Ovary (tissue), 3 donors: ENCODE measurements at regions not wholly inside any gene's neighbourhood (a gene's known extent, or its start where the extent isn't known, plus 50 kb on each side); places are given as distances from the start of the nearest gene placed in this dataset.

ENCODE experiments used
- EP300 ChIP-seq: sonication (generic); formaldehyde crosslinking; IDR thresholded peaks from one replicate; pipeline ENCODE4 v1.6.1; 2017; ENCODE audit warnings: antibody characterized with exemption
- TF ChIP-seq, protein P1 (sequence below), 3 donors: fragments of 450-650 bp in 2 of 3; fragments of 200-600 bp in 1 of 3; IDR thresholded peaks; one replicate each; pipeline versions ENCODE4 v1.5.1 to v1.8.0; 2016 to 2022; ENCODE audit warnings: antibody characterized with exemption in 3 of 3, mild to moderate bottlenecking in 1 of 3
- donor health status: DM: no; HTN: no; CAD: no.

DNA sequence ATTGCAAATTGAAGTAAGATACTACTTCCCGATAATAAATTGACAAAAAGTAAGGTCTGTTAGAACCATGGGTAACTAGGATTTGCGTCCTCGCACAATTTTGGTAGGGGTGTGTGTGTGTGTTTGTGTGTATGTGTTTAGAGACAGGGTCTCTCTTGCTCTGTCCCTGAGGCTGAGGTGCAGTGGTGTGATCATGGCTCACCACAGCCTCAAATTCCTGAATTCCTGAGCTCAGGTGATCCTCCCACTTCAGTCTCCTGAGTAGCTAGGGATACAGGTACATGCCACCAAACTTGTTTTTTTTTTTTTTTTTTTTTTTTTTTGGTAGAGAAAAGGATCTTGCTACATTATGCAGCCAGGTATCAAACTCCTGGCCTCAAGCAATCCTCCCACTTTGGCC is 209.2 kb upstream of the ESRRG start:
- no peak for TF ChIP-seq EP300
- TF ChIP-seq, protein P1, sequence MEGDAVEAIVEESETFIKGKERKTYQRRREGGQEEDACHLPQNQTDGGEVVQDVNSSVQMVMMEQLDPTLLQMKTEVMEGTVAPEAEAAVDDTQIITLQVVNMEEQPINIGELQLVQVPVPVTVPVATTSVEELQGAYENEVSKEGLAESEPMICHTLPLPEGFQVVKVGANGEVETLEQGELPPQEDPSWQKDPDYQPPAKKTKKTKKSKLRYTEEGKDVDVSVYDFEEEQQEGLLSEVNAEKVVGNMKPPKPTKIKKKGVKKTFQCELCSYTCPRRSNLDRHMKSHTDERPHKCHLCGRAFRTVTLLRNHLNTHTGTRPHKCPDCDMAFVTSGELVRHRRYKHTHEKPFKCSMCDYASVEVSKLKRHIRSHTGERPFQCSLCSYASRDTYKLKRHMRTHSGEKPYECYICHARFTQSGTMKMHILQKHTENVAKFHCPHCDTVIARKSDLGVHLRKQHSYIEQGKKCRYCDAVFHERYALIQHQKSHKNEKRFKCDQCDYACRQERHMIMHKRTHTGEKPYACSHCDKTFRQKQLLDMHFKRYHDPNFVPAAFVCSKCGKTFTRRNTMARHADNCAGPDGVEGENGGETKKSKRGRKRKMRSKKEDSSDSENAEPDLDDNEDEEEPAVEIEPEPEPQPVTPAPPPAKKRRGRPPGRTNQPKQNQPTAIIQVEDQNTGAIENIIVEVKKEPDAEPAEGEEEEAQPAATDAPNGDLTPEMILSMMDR (IDR thresholded peaks at IDR 0.05) = no peak
